ENCODE measurements at regions not wholly inside any gene's neighbourhood (a gene's known extent, or its start where the extent isn't known, plus 50 kb on each side); places are given as distances from the start of the nearest gene placed in this dataset.

DNA sequence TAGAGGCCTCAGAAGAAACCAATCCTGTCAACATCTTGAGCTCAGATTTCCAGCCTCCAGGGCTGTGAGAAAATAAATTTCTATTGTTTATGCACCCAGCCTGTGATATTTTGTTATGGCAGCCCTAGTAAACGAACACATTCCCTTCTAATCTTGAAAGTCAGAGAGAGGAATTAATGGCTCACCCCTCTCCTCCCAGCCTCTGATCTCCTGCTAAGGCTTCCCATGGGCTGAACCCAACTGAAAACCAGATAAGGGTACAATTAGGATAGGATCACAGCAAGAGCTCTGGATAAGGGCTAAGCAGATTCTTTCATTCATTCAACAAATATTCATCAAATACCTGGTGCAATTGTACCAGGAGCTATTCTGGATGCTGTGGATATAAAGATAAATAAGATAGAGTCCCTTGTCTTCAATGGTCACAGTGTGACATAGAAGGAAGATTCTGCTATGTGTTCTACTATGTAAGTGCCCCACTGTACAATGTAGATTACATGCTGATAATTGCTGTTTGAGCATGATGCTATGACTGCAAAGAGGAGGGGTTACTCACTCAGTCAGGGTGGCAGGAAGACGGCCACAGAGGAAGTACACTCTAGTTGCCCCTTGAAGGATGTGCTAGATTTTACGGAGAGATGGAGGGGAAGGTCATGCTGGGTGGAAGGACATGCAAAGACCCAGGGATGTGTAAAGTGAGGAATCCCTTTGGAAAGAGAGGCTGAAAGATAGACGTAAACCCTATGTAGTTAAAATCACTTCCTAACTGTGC is 203.3 kb upstream of the JUN start:
- peaks cover 8% of the 10 kb centered on the region for H3K4me1 ChIP-seq (ENCODE audit: insufficient read depth, low read length, poor library complexity, severe bottlenecking)
- no peak overlapping the region for H3K4me3 ChIP-seq (ENCODE audit: low read depth, low read length, poor library complexity, severe bottlenecking)
- no peak for DNase-seq (ENCODE audit: low spot score)
- TF ChIP-seq EZH2 (IDR thresholded peaks at IDR 0.05; ENCODE audit: borderline replicate concordance, low read depth, low read length, poor library complexity, severe bottlenecking) (no peak), CTCF (conservative IDR thresholded peaks at IDR 0.05; ENCODE audit: low read depth, low read length) (no peak)
- H3K27ac ChIP-seq (ENCODE audit: low read depth, low read length, poor library complexity, severe bottlenecking), result no peak overlapping the region
- POLR2A ChIA-PET (ENCODE audit: low non-redundant PET), result interaction anchor here (0.5 kb wide), 1 partner anchor 235 kb away, joined by 7 read pairs; no protein-coding TSS in a partner anchor
- intact Hi-C loops (cut with micrococcal nuclease; ENCODE audit: unreplicated experiment), result no loop called here
- no peaks in the 10 kb centered on the region for H3K36me3 ChIP-seq (ENCODE audit: insufficient read depth, low read length, poor library complexity, severe bottlenecking)
- H3K9me3 ChIP-seq (ENCODE audit: low read depth, low read length, poor library complexity, severe bottlenecking), result no peaks in the 10 kb centered on the region
- no TSS peak for BruUV-seq (replicated peaks)
- no peaks in the 10 kb centered on the region for H3K27me3 ChIP-seq (replicated peaks; ENCODE audit: insufficient read depth, low read depth, low read length, poor library complexity)
- CTCF ChIA-PET, result no interaction called here

GRCh38 chr1:58988752-58989151 is 204.9 kb upstream of the JUN start:
- H3K27me3 ChIP-seq (replicated peaks; ENCODE audit: insufficient read depth, low read depth, low read length, poor library complexity), result no peaks in the 10 kb centered on the region
- CTCF ChIA-PET, result no interaction called here

DNA sequence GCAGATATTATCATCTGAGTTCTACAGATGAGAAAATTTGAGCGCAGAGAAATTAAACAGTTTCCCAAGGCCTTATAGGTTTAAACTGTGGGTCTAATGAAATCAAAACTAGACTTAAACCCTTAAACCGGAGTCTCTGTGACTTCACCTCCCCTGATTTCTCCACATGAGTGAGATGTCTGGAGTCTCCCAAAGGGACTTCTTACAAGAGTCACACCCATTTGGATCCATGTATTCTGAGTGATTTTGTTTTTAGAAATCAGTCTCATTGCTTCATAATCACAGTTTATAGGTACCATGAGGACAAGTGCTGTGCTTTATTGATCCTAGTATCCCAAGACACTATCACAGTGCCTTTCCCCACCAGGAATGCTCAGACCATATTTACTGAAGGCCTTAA is 206.0 kb upstream of the JUN start:
- Histone ChIP-seq H3K27ac (ENCODE audit: low read depth, low read length, poor library complexity, severe bottlenecking) (no peak overlapping the region), H3K27me3 (replicated peaks; ENCODE audit: insufficient read depth, low read depth, low read length, poor library complexity) (no peaks in the 10 kb centered on the region), H3K36me3 (ENCODE audit: insufficient read depth, low read length, poor library complexity, severe bottlenecking) (no peaks in the 10 kb centered on the region), H3K9me3 (ENCODE audit: low read depth, low read length, poor library complexity, severe bottlenecking) (no peaks in the 10 kb centered on the region), H3K4me1 (ENCODE audit: insufficient read depth, low read length, poor library complexity, severe bottlenecking) (no peaks in the 10 kb centered on the region), H3K4me3 (ENCODE audit: low read depth, low read length, poor library complexity, severe bottlenecking) (no peak overlapping the region)
- ChIA-PET CTCF (no interaction called here), POLR2A (ENCODE audit: low non-redundant PET) (no interaction called here)
- DNase-seq (ENCODE audit: low spot score), result no peak
- TF ChIP-seq CTCF (conservative IDR thresholded peaks at IDR 0.05; ENCODE audit: low read depth, low read length) (no peak), EZH2 (IDR thresholded peaks at IDR 0.05; ENCODE audit: borderline replicate concordance, low read depth, low read length, poor library complexity, severe bottlenecking) (no peak)
- intact Hi-C loops (cut with micrococcal nuclease; ENCODE audit: unreplicated experiment), result no loop called here
- no TSS peak for BruUV-seq (replicated peaks)

More at GRCh38 chr1:58988752-58989151, 204.9 kb upstream of the JUN start:
- no peak for DNase-seq (ENCODE audit: low spot score)
- POLR2A ChIA-PET (ENCODE audit: low non-redundant PET), result no interaction called here
- Histone ChIP-seq H3K9me3 (ENCODE audit: low read depth, low read length, poor library complexity, severe bottlenecking) (no peaks in the 10 kb centered on the region), H3K4me3 (ENCODE audit: low read depth, low read length, poor library complexity, severe bottlenecking) (no peak overlapping the region), H3K27ac (ENCODE audit: low read depth, low read length, poor library complexity, severe bottlenecking) (no peak overlapping the region), H3K36me3 (ENCODE audit: insufficient read depth, low read length, poor library complexity, severe bottlenecking) (no peaks in the 10 kb centered on the region), H3K4me1 (ENCODE audit: insufficient read depth, low read length, poor library complexity, severe bottlenecking) (no peaks in the 10 kb centered on the region)
- BruUV-seq (replicated peaks), result no TSS peak
- intact Hi-C loops (cut with micrococcal nuclease; ENCODE audit: unreplicated experiment), result no loop called here
- TF ChIP-seq CTCF (conservative IDR thresholded peaks at IDR 0.05; ENCODE audit: low read depth, low read length) (no peak), EZH2 (IDR thresholded peaks at IDR 0.05; ENCODE audit: borderline replicate concordance, low read depth, low read length, poor library complexity, severe bottlenecking) (no peak)

Measured in A673 (cell line).